Peyer's patch (tissue), 4 donors: ENCODE measurements at regions not wholly inside any gene's neighbourhood (a gene's known extent, or its start where the extent isn't known, plus 50 kb on each side); places are given as distances from the start of the nearest gene placed in this dataset.

Source experiments
- DNase-seq, 3 donors: peaks; one replicate each; pipeline ENCODE4 v3.0.0-alpha.2; 2017 to 2019
- H3K27ac ChIP-seq, 4 donors: fragments of 200-600 bp; sonication (generic); one replicate each; pipeline ENCODE4 v1.5.1; 2016 to 2019
- H3K27me3 ChIP-seq, 2 donors: fragments of 200-600 bp; sonication (generic); one replicate each; pipeline ENCODE4 v1.5.1; 2019
- H3K36me3 ChIP-seq, 3 donors: fragments of 200-600 bp; sonication (generic); one replicate each; pipeline ENCODE4 v1.5.1; 2016 to 2019
- H3K4me1 ChIP-seq, 4 donors: fragments of 200-600 bp; sonication (generic); one replicate each; pipeline ENCODE4 v1.5.1; 2016 to 2019
- H3K4me3 ChIP-seq, 4 donors: fragments of 200-600 bp; sonication (generic); 1 replicate in 3 of 4; 2 replicates in 1 of 4; pipeline ENCODE4 v1.5.1; 2016 to 2019; ENCODE audit warnings: mild to moderate bottlenecking in 1 of 4
- H3K9me3 ChIP-seq, 4 donors: fragments of 200-600 bp; sonication (generic); one replicate each; pipeline ENCODE4 v1.5.1; 2016 to 2019; ENCODE audit warnings: mild to moderate bottlenecking in 1 of 4
- CTCF ChIP-seq, 6 experiments: fragments of 450-650 bp in 4 of 6; fragments of 200-600 bp in 2 of 6; sonication (generic) in 1 of 6; IDR thresholded peaks; one replicate each; pipeline ENCODE4 v1.5.1; 2017 to 2019; ENCODE audit warnings: antibody characterized with exemption in 6 of 6, mild to moderate bottlenecking in 3 of 6, moderate library complexity in 1 of 6
- POLR2A ChIP-seq, 2 donors: fragments of 450-650 bp; IDR thresholded peaks; one replicate each; pipeline ENCODE4 v1.5.1; 2017; ENCODE audit warnings: antibody characterized with exemption in 2 of 2, mild to moderate bottlenecking in 2 of 2, moderate library complexity in 2 of 2

- H3K9me3 ChIP-seq = no peaks in the 10 kb centered on the region
- no peaks in the 10 kb centered on the region for H3K27me3 ChIP-seq
- no peaks in the 10 kb centered on the region for H3K36me3 ChIP-seq
- no peak overlapping the region for H3K4me3 ChIP-seq
- H3K4me1 ChIP-seq = no peaks in the 10 kb centered on the region
- TF ChIP-seq CTCF (IDR thresholded peaks at IDR 0.05) (no peak), POLR2A (IDR thresholded peaks at IDR 0.05) (no peak)
- H3K27ac ChIP-seq = no peak overlapping the region
- DNase-seq = no peak
Measured at GRCh38 chr1:147843486-147843885, 59.1 kb upstream of the GJA8 start.

GRCh38 chr1:147847831-147848230 is 54.8 kb upstream of the GJA8 start:
- no peak for DNase-seq

GRCh38 chr1:147849098-147849895 is 53.3 kb upstream of the GJA8 start:
- TF ChIP-seq POLR2A (IDR thresholded peaks at IDR 0.05) (no peak), CTCF (IDR thresholded peaks at IDR 0.05) (no peak)
- H3K36me3 ChIP-seq = no peaks in the 10 kb centered on the region
- no peak overlapping the region for H3K27ac ChIP-seq
- no peaks in the 10 kb centered on the region for H3K4me1 ChIP-seq
- H3K4me3 ChIP-seq = no peak overlapping the region
- H3K27me3 ChIP-seq = no peaks in the 10 kb centered on the region
- no peak for DNase-seq
- no peaks in the 10 kb centered on the region for H3K9me3 ChIP-seq

More at GRCh38 chr1:147847831-147848230, 54.8 kb upstream of the GJA8 start:
- Histone ChIP-seq H3K27me3 (no peaks in the 10 kb centered on the region), H3K4me1 (no peaks in the 10 kb centered on the region), H3K27ac (no peak overlapping the region), H3K36me3 (no peaks in the 10 kb centered on the region), H3K9me3 (no peaks in the 10 kb centered on the region), H3K4me3 (no peak overlapping the region)
- TF ChIP-seq CTCF (IDR thresholded peaks at IDR 0.05) (no peak), POLR2A (IDR thresholded peaks at IDR 0.05) (no peak)

- Histone ChIP-seq H3K9me3 (no peaks in the 10 kb centered on the region), H3K27me3 (no peaks in the 10 kb centered on the region), H3K4me3 (no peak overlapping the region), H3K36me3 (no peaks in the 10 kb centered on the region), H3K27ac (no peak overlapping the region), H3K4me1 (no peaks in the 10 kb centered on the region)
- DNase-seq = no peak
- TF ChIP-seq POLR2A (IDR thresholded peaks at IDR 0.05) = no peak
Measured at GRCh38 chr1:147850737-147851136, 51.9 kb upstream of the GJA8 start.

- H3K27me3 ChIP-seq = no peaks in the 10 kb centered on the region
- H3K27ac ChIP-seq = no peak overlapping the region
- TF ChIP-seq CTCF (IDR thresholded peaks at IDR 0.05) (peak in 2 of 6 experiments; percentile 4 to 6), POLR2A (IDR thresholded peaks at IDR 0.05) (no peak)
- no peaks in the 10 kb centered on the region for H3K4me1 ChIP-seq
- DNase-seq = peak in 1 of 3 donors; percentile 49
- no peak overlapping the region for H3K4me3 ChIP-seq
- H3K36me3 ChIP-seq = no peaks in the 10 kb centered on the region
- no peaks in the 10 kb centered on the region for H3K9me3 ChIP-seq
Measured at GRCh38 chr1:147851149-147851548, 51.4 kb upstream of the GJA8 start.

- H3K9me3 ChIP-seq = no peaks in the 10 kb centered on the region
- H3K4me3 ChIP-seq = no peak overlapping the region
- no peaks in the 10 kb centered on the region for H3K36me3 ChIP-seq
- TF ChIP-seq CTCF (IDR thresholded peaks at IDR 0.05) = no peak
- TF ChIP-seq POLR2A (IDR thresholded peaks at IDR 0.05) = no peak
- H3K27ac ChIP-seq = no peak overlapping the region
- H3K4me1 ChIP-seq = no peaks in the 10 kb centered on the region
- H3K27me3 ChIP-seq = no peaks in the 10 kb centered on the region
- DNase-seq = no peak
Measured at GRCh38 chr1:147852706-147853225, 49.8 kb upstream of the GJA8 start.
